ENCODE measurements at regions not wholly inside any gene's neighbourhood (a gene's known extent, or its start where the extent isn't known, plus 50 kb on each side); places are given as distances from the start of the nearest gene placed in this dataset.

DNA sequence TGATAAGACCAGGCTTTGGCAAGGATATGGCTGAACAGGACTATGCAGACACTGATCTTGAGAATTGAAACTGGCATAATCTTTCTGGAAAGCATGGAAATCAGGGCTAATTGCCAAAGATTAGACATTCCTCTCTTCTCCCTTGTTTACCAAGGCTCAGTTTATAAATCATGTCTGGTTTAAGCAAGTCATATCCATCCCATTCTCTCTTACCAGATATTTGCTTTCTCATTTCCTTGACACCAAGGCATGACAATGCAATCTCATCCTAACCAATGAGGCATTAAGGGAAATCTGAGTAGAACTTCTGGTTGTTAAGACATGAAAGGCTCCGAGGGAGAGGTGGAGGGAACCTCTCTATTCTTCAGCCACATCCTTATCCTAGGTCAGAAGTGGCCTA lies 110.3 kb upstream of the CEP85L start:
- TF ChIP-seq, protein P1, sequence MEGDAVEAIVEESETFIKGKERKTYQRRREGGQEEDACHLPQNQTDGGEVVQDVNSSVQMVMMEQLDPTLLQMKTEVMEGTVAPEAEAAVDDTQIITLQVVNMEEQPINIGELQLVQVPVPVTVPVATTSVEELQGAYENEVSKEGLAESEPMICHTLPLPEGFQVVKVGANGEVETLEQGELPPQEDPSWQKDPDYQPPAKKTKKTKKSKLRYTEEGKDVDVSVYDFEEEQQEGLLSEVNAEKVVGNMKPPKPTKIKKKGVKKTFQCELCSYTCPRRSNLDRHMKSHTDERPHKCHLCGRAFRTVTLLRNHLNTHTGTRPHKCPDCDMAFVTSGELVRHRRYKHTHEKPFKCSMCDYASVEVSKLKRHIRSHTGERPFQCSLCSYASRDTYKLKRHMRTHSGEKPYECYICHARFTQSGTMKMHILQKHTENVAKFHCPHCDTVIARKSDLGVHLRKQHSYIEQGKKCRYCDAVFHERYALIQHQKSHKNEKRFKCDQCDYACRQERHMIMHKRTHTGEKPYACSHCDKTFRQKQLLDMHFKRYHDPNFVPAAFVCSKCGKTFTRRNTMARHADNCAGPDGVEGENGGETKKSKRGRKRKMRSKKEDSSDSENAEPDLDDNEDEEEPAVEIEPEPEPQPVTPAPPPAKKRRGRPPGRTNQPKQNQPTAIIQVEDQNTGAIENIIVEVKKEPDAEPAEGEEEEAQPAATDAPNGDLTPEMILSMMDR (IDR thresholded peaks at IDR 0.05; ENCODE audit: control extremely low read depth, extremely low read depth, low read depth, missing control alignments) = no peak
- no peak for DNase-seq (ENCODE audit: extremely low spot score)
- ChIA-PET POLR2A (no interaction called here), CTCF (no interaction called here)

DNA sequence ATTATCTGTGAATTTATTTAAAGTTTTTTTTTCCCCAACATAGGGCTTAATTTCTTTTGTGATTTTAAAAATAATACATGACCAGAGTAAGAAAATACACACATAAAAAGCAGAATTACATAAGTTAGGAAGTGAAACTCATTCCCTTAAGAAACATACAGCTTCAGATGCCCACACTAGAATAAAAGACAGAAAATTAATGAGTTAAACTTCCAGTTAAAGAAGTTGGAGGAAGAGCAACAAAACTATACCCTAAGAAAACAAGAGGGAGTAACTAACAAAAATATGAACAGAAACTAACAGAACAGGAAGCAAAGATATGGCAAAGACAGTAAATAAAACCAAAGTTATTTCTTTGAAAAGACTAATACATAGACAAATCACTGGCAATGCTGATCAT lies 107.6 kb upstream of the CEP85L start:
- CTCF ChIA-PET = interaction anchor here (1.3 kb wide), 1 partner anchor 28 kb away, joined by 3 read pairs; no protein-coding TSS in a partner anchor

DNA sequence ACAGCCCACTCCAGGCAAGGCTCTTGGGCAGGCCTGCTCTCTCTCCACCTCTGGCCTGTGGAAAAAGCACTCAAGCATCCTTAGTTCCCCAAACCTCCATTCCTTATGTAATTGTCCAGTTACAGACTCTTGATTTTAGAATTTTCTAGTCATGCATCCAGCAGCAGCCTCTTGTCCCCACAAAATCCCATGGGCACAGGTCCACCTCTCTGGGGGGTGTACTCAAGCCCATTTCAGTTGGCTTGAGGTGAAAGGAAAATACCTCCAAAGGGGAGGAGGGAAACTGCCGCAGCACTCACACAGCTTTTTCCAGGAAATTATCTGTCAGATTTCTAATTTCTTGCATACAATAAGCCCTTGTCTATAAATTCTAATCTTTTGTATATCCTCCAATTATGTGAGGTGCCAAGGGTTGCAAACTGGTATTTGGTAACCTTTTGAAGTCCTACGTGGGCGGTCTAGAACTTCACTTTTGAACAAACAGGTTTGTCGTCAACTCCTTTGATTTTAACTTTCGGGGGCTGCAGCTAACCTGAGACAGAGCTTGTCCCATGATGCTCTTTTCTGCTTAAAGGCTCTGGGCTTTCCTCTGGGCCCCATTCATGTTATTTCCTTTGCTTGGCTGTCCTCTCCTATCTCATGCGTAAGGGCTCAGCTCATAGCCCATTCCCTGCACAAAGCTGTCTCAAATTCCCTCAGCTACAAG lies 104.7 kb upstream of the CEP85L start:
- no peak for DNase-seq (ENCODE audit: extremely low spot score)
- TF ChIP-seq, protein P1 (IDR thresholded peaks at IDR 0.05; ENCODE audit: control extremely low read depth, extremely low read depth, low read depth, missing control alignments) = no peak
- CTCF ChIA-PET = interaction anchor here (1.1 to 1.7 kb wide), 3 partner anchors 10 to 73 kb away, joined by 3 to 4 read pairs (median 3); no protein-coding TSS in a partner anchor
- POLR2A ChIA-PET = no interaction called here

More for the DNA sequence above, 107.6 kb upstream of the CEP85L start:
- POLR2A ChIA-PET = no interaction called here
- no peak for DNase-seq (ENCODE audit: extremely low spot score)
- TF ChIP-seq, protein P1 (IDR thresholded peaks at IDR 0.05; ENCODE audit: control extremely low read depth, extremely low read depth, low read depth, missing control alignments) = no peak

DNA sequence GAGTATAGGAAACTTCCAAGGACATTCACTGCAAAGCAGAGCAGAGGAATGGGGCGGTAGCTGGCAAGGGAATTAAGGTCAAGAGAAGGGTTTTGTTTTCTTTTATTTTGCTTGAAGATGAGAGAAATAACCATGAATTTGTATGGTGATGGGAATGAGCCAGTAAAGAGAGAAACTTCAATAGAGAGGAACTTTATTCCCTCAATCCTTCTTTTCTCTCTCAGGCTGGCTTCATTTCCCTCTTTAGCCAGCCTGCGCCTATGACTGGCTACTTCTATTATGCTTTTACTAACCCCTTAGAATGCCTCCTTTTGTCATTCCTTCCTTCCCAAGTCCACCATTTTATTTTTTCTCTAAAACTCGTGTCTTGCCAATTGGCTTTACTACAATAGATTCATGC lies 101.4 kb upstream of the CEP85L start:
- DNase-seq (ENCODE audit: extremely low spot score) = no peak
- ChIA-PET POLR2A (no interaction called here), CTCF (no interaction called here)
- TF ChIP-seq, protein P1 (IDR thresholded peaks at IDR 0.05; ENCODE audit: control extremely low read depth, extremely low read depth, low read depth, missing control alignments) = no peak

DNA sequence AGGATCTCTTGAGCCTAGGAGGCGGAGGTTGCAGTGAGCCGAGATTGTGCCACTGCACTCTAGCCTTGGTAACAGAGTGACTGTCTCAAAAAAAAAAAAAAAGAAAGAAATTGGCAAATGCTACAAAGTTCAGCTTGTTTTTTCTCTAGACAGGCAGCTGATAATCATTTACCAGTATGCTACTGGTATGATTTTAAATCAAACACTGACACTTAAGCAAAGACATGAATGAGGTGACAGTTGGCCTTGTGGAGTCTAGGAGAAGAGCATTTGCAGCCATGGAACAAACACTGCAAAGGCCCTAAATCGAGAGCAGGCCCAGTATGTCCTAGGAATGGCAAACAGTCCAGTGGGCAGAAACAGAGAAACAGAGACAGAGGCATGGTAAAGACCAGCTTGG lies 99.7 kb upstream of the CEP85L start:
- TF ChIP-seq, protein P1 (IDR thresholded peaks at IDR 0.05; ENCODE audit: control extremely low read depth, extremely low read depth, low read depth, missing control alignments) = no peak
- no peak for DNase-seq (ENCODE audit: extremely low spot score)
- ChIA-PET POLR2A (no interaction called here), CTCF (interaction anchor here (1.1 to 1.7 kb wide), 4 partner anchors 10 to 62 kb away, joined by 3 to 4 read pairs (median 4); no protein-coding TSS in a partner anchor)

DNA sequence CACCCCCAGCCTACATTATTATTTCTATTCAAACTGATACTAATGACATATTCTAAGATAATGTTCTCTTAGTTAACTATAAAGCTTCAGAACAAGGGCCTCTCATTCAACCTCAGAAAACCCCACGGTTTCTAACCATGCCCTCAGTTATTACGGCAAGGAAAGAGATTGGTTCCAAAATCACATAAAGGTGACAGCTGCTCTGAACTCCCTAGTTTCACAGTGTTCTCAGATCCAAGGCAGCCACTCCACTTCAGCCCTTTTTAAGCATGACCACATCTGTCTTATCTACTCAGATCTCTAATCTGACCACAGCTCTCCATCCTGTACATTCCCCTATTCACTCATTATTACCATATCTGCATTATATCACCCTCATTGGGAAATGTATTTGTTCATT lies 98.8 kb upstream of the CEP85L start:
- TF ChIP-seq, protein P1 (IDR thresholded peaks at IDR 0.05; ENCODE audit: control extremely low read depth, extremely low read depth, low read depth, missing control alignments) = no peak
- POLR2A ChIA-PET = no interaction called here
- CTCF ChIA-PET = interaction anchor here (1.1 to 1.7 kb wide), 3 partner anchors 11 to 27 kb away, joined by 3 to 4 read pairs (median 4); no protein-coding TSS in a partner anchor
- DNase-seq (ENCODE audit: extremely low spot score) = no peak
